HepG2 (cell line): ENCODE measurements at regions not wholly inside any gene's neighbourhood (a gene's known extent, or its start where the extent isn't known, plus 50 kb on each side); places are given as distances from the start of the nearest gene placed in this dataset.

Experiments used
- ATAC-seq: fragments of 200-7000 bp; cut with Tn5 transposase; 3 replicates; pipeline ENCODE4 v1.9.1; 2020; ENCODE audit warnings: mild to moderate bottlenecking, moderate library complexity
- BruUV-seq: library from RNA; stranded (reverse); fragments of 400-500 nt; replicated peaks from 2 replicates; lab custom pipeline; 2021; lab: Mats Ljungman, UMichigan
- CTCF ChIA-PET: fragments of 300-600 bp; formaldehyde crosslinking; extraction: SDS; loops from one replicate; lab custom pipeline; 2021; ENCODE audit warnings: low total read pairs, inconsistent platforms, low intra/inter-chr PET ratio; lab: Yijun Ruan, JAX
- POLR2A ChIA-PET: fragments of 350-600 bp; sonication (Branson Sonifier 250); formaldehyde crosslinking; loops from one replicate; lab custom pipeline; 2020; ENCODE audit warnings: antibody characterized with exemption, inconsistent platforms; lab: Yijun Ruan, JAX
- DNase-seq: peaks from one replicate; pipeline ENCODE4 v3.0.0-alpha.2; 2015; ENCODE audit warnings: low spot score
- FAIRE-seq: peaks from 3 replicates; lab custom pipeline; 2011; peaks lifted over from hg19 to GRCh38; lab: Jason Lieb, UNC
- H2AFZ ChIP-seq: one replicate; pipeline ENCODE4 v1.6.1; 2011; ENCODE audit warnings: low read length, inconsistent platforms
- H3K27ac ChIP-seq: fragments of 300-600 bp; 3 replicates; pipeline ENCODE4 v1.8.0; 2011; ENCODE audit warnings: mixed run types, mild to moderate bottlenecking, mixed read lengths, low read length, inconsistent platforms; ENCODE audit not compliant: insufficient read depth; ENCODE audit errors: extremely low read length
- H3K27me3 ChIP-seq, 2 experiments: fragments of 200-600 bp in 1 of 2; 2 replicates in 1 of 2; 3 replicates in 1 of 2; pipeline versions ENCODE4 v1.6.0 to v1.8.0; 2011; ENCODE audit warnings: low read length in 2 of 2, mild to moderate bottlenecking in 2 of 2, moderate library complexity in 2 of 2, inconsistent platforms in 1 of 2; ENCODE audit not compliant: insufficient read depth in 2 of 2, control insufficient read depth in 1 of 2
- H3K36me3 ChIP-seq, 2 experiments: fragments of 200-600 bp in 1 of 2; replicated peaks in 1 of 2; 2 replicates in 1 of 2; 3 replicates in 1 of 2; pipeline versions ENCODE4 v1.5.1 to v1.8.0; 2011; ENCODE audit warnings: low read length in 2 of 2, inconsistent platforms in 1 of 2; ENCODE audit not compliant: insufficient read depth in 2 of 2, control insufficient read depth in 1 of 2
- H3K4me1 ChIP-seq: 2 replicates; pipeline ENCODE4 v1.5.1; 2012; ENCODE audit warnings: low read length, inconsistent platforms; ENCODE audit not compliant: insufficient read depth
- H3K4me2 ChIP-seq: 2 replicates; pipeline ENCODE4 v1.6.0; 2011; ENCODE audit warnings: low read depth, low read length, inconsistent platforms
- H3K4me3 ChIP-seq, 3 experiments: fragments of 200-600 bp in 1 of 3; sonication (generic), shearing (Covaris generic) in 1 of 3; replicated peaks in 1 of 3; 2 replicates each; pipeline ENCODE4 v1.5.1; 2011 to 2016; ENCODE audit warnings: low read length in 3 of 3, inconsistent platforms in 2 of 3, low read depth in 2 of 3, mild to moderate bottlenecking in 2 of 3, control low read depth in 1 of 3, mixed read lengths in 1 of 3; ENCODE audit not compliant: insufficient read depth in 1 of 3
- H3K79me2 ChIP-seq: one replicate; pipeline ENCODE4 v1.6.1; 2011; ENCODE audit warnings: low read length, inconsistent platforms; ENCODE audit not compliant: insufficient read depth
- H3K9ac ChIP-seq: 2 replicates; pipeline ENCODE4 v1.6.0; 2011; ENCODE audit warnings: mild to moderate bottlenecking, low read depth, low read length, inconsistent platforms; ENCODE audit not compliant: insufficient read depth
- H3K9me3 ChIP-seq: 2 replicates; pipeline ENCODE4 v1.5.1; 2012; ENCODE audit warnings: mild to moderate bottlenecking, low read length
- H4K20me1 ChIP-seq: 2 replicates; pipeline ENCODE4 v1.6.0; 2011; ENCODE audit warnings: inconsistent platforms, mild to moderate bottlenecking, low read length, moderate library complexity; ENCODE audit not compliant: insufficient read depth
- BCL6 ChIP-seq: IDR thresholded peaks from 2 replicates; pipeline ENCODE4 v1.6.1; 2016; ENCODE audit warnings: missing genetic modification reagents, missing compliant biosample characterization
- CSRNP2 ChIP-seq: sonication (generic); formaldehyde crosslinking; conservative IDR thresholded peaks from 2 replicates; pipeline ENCODE4 v1.8.0; 2022; ENCODE audit warnings: low read depth, missing genetic modification reagents
- FOXJ3 ChIP-seq: sonication (generic); formaldehyde crosslinking; IDR thresholded peaks from 2 replicates; pipeline ENCODE4 v1.4.0; 2020; ENCODE audit warnings: missing genetic modification reagents, mild to moderate bottlenecking, borderline replicate concordance
- IRF2 ChIP-seq: IDR thresholded peaks from 2 replicates; pipeline ENCODE4 v1.6.1; 2018; ENCODE audit warnings: missing genetic modification reagents, missing compliant biosample characterization
- MAFF ChIP-seq: IDR thresholded peaks from 2 replicates; pipeline ENCODE4 v1.6.1; 2011; ENCODE audit warnings: low read depth, low read length, improper control_type of control experiment
- NR2F1 ChIP-seq, 2 experiments: fragments of 450-650 bp in 1 of 2; formaldehyde crosslinking in 1 of 2; IDR thresholded peaks; 2 replicates each; pipeline versions ENCODE4 v1.5.0 to v1.6.1; 2016 to 2020; ENCODE audit warnings: mild to moderate bottlenecking in 1 of 2, missing compliant biosample characterization in 1 of 2, missing genetic modification reagents in 1 of 2, moderate library complexity in 1 of 2
- REST ChIP-seq, 2 experiments: IDR thresholded peaks; 2 replicates each; pipeline ENCODE4 v1.6.1; 2011 to 2012; ENCODE audit warnings: low read length in 2 of 2, borderline replicate concordance in 1 of 2, low read depth in 1 of 2, mild to moderate bottlenecking in 1 of 2, moderate library complexity in 1 of 2
- ZFP36 ChIP-seq: fragments of 150-350 bp; IDR thresholded peaks from 2 replicates; pipeline ENCODE4 v1.6.1; 2018; ENCODE audit warnings: borderline replicate concordance, low read length, low read depth; ENCODE audit not compliant: partially characterized antibody
- ZNF510 ChIP-seq: sonication (generic); formaldehyde crosslinking; IDR thresholded peaks from 2 replicates; pipeline ENCODE4 v1.4.0; 2020; ENCODE audit warnings: low read depth, mild to moderate bottlenecking, missing genetic modification reagents
- ZNF781 ChIP-seq: sonication (generic); formaldehyde crosslinking; IDR thresholded peaks from 2 replicates; pipeline ENCODE4 v1.5.1; 2020; ENCODE audit warnings: borderline replicate concordance, mild to moderate bottlenecking, missing genetic modification reagents; ENCODE audit errors: not compliant biosample characterization
- ZNF800 ChIP-seq: sonication (generic); formaldehyde crosslinking; IDR thresholded peaks from 2 replicates; pipeline ENCODE4 v1.4.0; 2020; ENCODE audit warnings: missing genetic modification reagents
- WGBS: methylation state at CpG from one replicate; pipeline ENCODE4 v1.1.6; 2017; ENCODE audit warnings: low lambda C conversion rate; 5-methylcytosine and 5-hydroxymethylcytosine counted together
- in situ Hi-C: cut with HindIII; loops from 2 replicates; pipeline ENCODE4 v1.10.0; 2017; ENCODE audit warnings: low pct_unique_long_range_greater_than_20kb; ENCODE audit not compliant: extremely low pct_ligation_motif_present
- intact Hi-C: fragments of 100-400 bp; cut with micrococcal nuclease; formaldehyde crosslinking; loops from one replicate; pipeline ENCODE4 v1.10.0; 2022; ENCODE audit not compliant: unreplicated experiment
- TF ChIP-seq, protein P1 (sequence below): sonication (generic); formaldehyde crosslinking; IDR thresholded peaks from 2 replicates; pipeline ENCODE4 v1.9.0; 2021; ENCODE audit warnings: missing genetic modification reagents, mild to moderate bottlenecking, borderline replicate concordance

DNA sequence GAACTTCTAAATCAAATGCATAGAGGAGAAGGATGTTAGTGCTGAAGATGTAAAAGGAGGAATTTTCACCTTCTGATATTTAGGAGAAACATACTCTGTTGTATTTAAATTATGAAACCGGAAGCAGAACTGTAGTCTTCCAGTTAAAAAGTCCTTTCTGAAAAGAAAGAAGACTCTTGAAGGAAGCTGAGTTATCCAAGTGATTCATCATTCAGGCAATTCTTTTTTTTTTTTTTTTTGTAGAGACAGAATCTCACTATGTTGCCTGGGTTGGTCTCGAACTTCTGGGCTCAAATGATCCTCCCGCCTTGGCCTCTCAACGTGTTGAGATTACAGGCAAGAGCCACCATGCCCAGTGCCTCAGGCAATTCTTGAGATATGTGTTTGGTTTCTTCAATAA lies 424.8 kb upstream of the TPM1 start (continued):
- TF ChIP-seq, protein P1, sequence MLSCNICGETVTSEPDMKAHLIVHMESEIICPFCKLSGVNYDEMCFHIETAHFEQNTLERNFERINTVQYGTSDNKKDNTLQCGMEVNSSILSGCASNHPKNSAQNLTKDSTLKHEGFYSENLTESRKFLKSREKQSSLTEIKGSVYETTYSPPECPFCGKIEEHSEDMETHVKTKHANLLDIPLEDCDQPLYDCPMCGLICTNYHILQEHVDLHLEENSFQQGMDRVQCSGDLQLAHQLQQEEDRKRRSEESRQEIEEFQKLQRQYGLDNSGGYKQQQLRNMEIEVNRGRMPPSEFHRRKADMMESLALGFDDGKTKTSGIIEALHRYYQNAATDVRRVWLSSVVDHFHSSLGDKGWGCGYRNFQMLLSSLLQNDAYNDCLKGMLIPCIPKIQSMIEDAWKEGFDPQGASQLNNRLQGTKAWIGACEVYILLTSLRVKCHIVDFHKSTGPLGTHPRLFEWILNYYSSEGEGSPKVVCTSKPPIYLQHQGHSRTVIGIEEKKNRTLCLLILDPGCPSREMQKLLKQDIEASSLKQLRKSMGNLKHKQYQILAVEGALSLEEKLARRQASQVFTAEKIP: no peak
- TF ChIP-seq MAFF (no peak), FOXJ3 (no peak), REST (IDR thresholded peaks at IDR 0.05; ENCODE audit: borderline replicate concordance in 1 of 2, low read depth in 1 of 2, low read length in 2 of 2) (no peak), BCL6 (CRISPR knock-in tag) (no peak)

DNA sequence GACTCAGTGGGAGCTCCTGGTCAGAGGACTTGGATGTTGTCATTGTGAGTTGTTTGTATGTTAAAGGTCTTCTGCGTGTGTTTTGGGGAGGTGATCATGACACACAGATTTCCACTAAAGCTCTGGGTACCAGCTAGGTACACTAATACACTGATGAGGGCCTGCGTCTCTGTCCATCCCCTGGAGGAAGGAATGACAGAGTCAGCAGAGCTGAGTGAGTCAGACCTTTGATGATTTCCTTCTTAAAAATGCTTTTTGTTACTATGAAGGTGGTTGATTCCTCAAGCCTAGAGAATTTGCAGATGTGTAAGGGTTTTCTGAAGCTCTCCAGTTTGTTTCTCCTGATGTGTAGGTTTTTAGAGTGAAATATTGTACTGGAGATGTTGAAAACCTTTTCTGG lies 424.1 kb upstream of the TPM1 start:
- WGBS: 91% methylated on average over 2 of the region's 2 CpGs
- no peak for TF ChIP-seq CSRNP2 (CRISPR knock-in tag)
- no peak for TF ChIP-seq ZFP36
- no peak for TF ChIP-seq ZNF781
- TF ChIP-seq ZNF510 (CRISPR knock-in tag): no peak
- no peak for TF ChIP-seq ZNF800
- no peak for TF ChIP-seq NR2F1 (CRISPR knock-in tag; IDR thresholded peaks at IDR 0.05)
- no peak for TF ChIP-seq IRF2 (CRISPR knock-in tag)

More for the DNA sequence above, 424.1 kb upstream of the TPM1 start:
- Histone ChIP-seq H3K79me2 (no peaks in the 10 kb centered on the region), H4K20me1 (no peaks in the 10 kb centered on the region), H3K27ac (no peak overlapping the region), H2AFZ (no peak overlapping the region), H3K36me3 (no peaks in the 10 kb centered on the region), H3K4me1 (no peaks in the 10 kb centered on the region), H3K9ac (no peak overlapping the region), H3K4me3 (no peak overlapping the region), H3K4me2 (no peak overlapping the region), H3K27me3 (no peaks in the 10 kb centered on the region), H3K9me3 (no peaks in the 10 kb centered on the region)
- intact Hi-C loops (no loop called here), in situ Hi-C loops (no loop called here)
- DNase-seq (no peak), ATAC-seq (no peak), FAIRE-seq (no peak)
- CTCF ChIA-PET: no interaction called here
- no TSS peak for BruUV-seq
- POLR2A ChIA-PET: no interaction called here
